ENCODE measurements at regions not wholly inside any gene's neighbourhood (a gene's known extent, or its start where the extent isn't known, plus 50 kb on each side); places are given as distances from the start of the nearest gene placed in this dataset.
"Not testable (repeated sequence)": the region's sequence is repeated elsewhere in the genome, so short reads cannot be mapped to it uniquely, and the experiment has no call there.

DNA sequence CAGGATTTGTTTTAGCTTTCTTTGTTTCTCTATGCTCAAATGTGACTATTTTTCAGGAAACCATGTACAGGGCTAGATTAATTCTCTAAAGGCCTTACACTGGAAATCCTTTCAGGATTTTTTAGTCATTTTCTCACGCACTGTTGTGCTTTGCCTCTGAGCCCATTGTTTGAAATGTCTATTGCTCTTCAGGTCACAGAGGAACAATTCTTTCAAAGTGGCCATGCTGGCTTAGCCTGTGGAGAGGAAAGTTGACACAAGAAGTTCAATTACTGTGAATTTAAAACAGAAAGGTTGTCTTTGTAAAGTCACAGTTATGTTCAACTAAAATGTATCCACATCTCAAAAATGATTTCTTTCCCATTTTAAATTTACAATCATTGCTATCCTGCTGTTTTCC lies 1071.7 kb upstream of the POT1 start:
- no peak for DNase-seq (ENCODE audit: low read depth)

- no peak for DNase-seq (ENCODE audit: low read depth)
These were observed 1055.2 kb upstream of the POT1 start for GRCh38 chr7:125984795-125985194.

DNA sequence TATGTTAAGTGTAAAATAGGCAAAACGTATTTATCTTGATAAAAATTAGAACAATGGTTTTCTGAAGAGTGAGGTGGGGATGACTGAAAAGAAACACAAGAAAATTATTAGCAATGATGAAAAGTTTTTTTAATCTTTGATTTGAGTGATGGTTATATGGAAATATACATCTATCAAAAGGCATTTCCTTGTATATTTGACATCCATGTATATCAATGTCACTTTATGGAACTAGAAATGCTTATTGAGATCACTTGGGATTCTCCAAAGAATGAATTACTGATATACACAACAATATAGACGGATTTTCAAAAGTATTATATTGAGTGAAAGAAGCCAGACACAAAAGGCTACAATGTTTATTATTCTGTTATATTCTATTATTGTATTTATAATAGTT lies 1042.0 kb upstream of the POT1 start:
- DNase-seq (ENCODE audit: low read depth): no peak

DNA sequence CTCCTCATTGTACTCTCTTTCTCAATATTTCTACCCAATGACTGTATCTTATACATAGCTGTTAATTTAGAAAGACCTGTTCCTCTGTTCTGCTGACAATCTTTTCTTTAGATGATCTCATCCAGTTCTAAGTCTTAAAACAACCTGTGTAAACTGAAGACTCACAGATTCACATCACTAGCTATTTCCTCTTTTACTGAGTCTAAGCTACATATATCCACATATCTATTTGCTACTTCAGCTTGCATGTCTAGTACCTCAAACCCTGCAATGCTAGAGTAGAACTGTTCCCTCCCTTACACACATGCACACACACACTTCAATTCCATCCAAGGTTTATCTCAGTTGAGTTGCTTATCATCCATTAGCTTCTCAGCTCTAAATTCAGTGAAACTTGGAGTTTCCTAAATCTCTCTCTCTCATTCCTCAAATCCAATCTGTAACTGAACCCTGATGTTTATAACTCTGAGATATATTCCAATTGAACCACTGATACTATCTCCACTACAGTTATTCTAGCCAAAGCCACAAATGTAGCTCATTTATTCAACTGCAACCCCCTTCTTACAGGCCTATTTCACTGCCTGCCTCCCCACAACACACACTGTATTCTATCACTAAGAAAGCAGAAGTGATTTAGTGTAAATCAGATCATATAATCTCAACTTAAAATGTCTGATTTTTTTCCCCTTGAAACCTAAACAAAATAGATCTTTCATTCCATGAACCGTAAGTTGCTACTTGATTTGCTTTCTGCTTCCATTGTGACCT lies 1036.8 kb upstream of the POT1 start:
- no peak for DNase-seq (ENCODE audit: low read depth)

- no peak for DNase-seq (ENCODE audit: low read depth)
These were observed 1005.3 kb upstream of the POT1 start for GRCh38 chr7:125934955-125935354.

DNA sequence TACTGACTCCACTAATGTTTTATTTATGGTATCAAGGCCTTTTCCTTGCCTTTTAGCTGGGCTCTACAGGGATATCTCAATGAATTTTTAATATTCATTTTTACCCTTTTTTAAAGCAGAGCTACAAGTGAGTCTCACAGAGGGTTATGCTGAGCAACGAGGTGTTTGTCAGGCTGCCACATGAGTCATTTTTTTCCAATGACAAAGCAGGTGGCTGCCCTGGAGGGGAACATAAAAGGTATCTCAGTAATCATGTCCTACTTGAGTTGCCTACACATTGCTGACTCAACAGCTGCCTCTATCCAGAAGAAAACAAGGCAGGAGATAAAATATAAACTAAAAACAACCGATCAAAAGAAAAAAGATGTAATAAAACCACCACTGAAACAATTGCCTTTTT lies 1004.9 kb upstream of the POT1 start:
- no peak for DNase-seq (ENCODE audit: low read depth)

DNA sequence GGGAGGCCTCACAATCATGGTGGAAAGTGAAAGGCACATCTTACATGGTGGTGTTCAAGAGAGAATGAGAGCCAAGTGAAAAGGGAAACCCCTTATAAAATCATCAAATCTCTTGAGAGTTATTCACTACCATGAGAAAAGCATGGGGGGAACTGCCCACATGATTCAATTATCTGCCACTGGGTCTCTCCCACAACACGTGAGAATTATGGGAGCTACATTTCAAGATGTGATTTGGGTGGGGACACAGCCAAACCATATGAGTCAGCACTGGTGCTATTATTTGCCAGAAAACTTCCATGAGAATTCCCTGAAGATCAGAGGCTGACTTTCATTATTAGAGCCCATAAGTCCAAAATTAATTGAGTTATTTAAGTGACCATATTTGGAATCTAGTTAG lies 1001.2 kb upstream of the POT1 start:
- DNase-seq (ENCODE audit: low read depth): no peak

DNA sequence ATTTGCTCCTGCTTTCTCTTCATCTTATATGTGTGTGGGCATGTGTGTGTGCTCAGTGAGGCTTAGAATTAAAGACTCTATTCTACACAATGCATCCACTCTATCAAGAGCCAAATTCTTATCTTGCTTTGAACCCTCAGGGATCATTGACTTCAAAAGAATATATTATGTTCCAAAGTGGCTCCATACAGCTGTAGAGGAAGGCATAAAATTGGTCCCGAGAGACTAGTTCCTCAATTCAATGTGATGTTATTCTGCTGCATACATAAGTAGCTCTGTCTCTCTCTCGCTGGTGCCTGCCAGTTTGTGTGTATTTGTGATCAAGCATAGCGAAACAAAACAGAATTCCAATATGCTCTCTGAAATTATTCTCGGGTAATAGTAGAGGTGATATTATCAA lies 997.9 kb upstream of the POT1 start:
- DNase-seq (ENCODE audit: low read depth): no peak

GRCh38 chr7:125926621-125927020 lies 997.0 kb upstream of the POT1 start:
- no peak for DNase-seq (ENCODE audit: low read depth)

- no peak for DNase-seq (ENCODE audit: low read depth)
These were observed 994.4 kb upstream of the POT1 start for GRCh38 chr7:125924037-125924436.

DNA sequence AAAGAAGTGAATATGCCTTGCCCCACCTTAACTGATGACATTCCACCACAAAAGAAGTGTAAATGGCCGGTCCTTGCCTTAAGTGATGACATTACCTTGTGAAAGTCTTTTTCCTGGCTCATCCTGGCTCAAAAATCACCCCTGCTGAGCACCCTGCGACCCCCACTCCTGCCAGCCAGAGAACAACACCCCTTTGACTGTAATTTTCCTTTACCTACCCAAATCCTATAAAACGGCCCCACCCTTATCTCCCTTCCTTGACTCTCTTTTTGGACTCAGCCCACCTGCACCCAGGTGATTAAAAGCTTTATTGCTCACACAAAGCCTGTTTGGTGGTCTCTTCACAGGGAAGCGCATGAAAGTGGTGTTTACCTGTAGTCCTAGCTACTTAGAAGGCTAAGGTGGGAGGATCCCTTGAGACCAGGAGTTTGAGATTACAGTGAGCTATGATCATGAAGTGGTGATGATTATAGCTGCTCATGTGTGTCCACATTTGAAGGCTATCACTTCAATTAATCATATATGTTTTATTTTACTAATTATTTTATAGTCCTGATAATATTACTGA lies 985.8 kb upstream of the POT1 start:
- not testable (repeated sequence) for DNase-seq (ENCODE audit: low read depth)

DNA sequence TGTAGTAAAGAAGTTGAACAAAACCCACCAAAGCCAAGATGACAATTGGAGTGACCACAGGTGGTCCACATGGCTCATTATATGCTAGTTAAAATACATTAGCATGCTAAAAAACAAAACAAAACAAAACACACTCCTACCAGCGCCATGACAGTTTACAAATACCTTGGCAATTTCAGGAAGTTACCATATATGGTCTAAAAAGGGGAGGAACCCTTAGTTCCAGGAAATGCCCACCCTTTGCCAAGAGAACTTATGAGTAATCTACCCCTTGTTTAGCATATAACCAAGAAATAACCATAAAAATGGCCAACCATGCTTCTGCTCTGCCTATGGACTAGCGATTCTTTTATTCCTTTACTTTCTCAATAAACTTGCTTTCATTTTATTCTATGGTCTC lies 979.1 kb upstream of the POT1 start:
- DNase-seq (ENCODE audit: low read depth): no peak

GRCh38 chr7:125899577-125899976 lies 970.0 kb upstream of the POT1 start:
- DNase-seq (ENCODE audit: low read depth): no peak

- DNase-seq (ENCODE audit: low read depth): no peak
These were observed 962.8 kb upstream of the POT1 start for GRCh38 chr7:125892434-125892833.

DNA sequence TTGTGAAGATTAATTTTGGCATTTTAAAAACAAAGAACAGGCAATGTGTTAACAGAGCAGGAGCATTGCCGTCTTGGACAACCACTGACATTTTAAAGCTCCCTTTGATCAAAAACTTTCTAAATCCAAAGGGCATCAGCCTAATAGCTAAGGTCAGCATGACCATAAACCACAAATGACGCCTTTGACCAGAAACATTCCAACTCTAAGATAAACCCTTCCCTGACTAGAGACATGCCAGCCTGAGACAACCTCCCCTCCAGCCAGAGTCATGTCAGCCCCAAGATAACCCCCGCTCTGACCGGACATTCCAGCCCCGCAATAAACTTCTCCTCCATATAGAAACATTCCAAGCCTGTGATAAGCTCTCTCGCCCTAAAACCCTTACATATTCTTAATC lies 949.4 kb upstream of the POT1 start:
- DNase-seq (ENCODE audit: low read depth): no peak

GRCh38 chr7:125878235-125878956 lies 948.8 kb upstream of the POT1 start:
- DNase-seq (ENCODE audit: low read depth): no peak

DNA sequence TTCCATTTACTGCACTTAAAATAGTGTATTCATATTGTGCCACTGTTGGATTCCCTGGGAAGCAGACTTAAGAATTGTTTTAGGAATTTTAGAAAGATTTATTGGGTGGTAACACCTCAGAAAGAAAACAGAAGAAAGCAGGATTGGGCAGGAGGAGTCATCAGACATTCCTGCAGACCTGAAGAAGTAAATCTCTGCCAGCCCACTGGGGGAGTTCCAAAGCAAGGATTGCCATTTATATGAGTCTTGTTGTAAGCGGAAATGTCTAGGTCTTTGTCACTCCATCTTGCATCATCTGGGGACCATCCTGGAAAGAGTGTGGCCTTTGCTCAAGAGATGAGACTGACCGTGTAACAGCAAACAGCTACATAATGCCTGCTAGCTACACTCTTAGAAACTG lies 947.6 kb upstream of the POT1 start:
- no peak for DNase-seq (ENCODE audit: low read depth)

DNA sequence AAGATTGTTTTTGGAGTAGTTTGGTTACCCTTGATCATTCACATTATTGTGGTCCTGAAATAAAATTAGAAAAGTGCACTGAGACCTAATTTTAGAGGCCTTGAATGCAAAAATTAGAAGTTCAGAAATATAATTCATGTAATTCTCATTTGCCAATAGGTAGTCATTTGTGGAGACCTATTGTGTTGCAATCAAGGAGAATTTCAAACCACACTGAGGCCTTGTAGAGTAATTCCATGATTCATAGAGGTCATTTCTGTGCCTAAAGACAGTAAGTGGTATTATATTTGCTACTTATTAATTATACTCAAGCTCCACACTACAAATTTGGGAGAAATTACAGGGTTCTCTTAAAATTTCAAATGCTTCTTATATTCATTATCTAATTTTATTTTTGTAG lies 946.8 kb upstream of the POT1 start:
- DNase-seq (ENCODE audit: low read depth): no peak

GRCh38 chr7:125871431-125871830 lies 941.8 kb upstream of the POT1 start:
- no peak for DNase-seq (ENCODE audit: low read depth)

- DNase-seq (ENCODE audit: low read depth): no peak
These were observed 928.0 kb upstream of the POT1 start for GRCh38 chr7:125857606-125858005.

DNA sequence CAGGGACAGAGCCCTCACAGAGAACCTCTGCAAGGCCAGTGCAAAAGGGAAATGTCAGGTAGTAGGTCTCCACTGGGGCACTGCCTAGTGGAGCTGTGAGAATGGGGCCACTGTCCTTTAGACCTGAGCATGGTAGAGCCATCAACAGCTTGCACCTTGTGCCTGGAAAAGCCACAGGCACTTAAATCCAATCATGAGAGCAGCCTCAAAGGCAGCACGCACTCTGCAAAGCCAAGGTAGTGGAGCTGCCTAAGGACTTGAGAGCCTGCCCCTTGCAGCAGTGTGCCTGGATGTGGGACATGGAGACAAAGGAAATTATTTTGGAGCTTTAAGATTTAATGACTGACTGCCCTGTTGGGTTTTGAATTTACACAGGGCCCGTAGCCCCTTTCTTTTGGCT lies 918.5 kb upstream of the POT1 start:
- no peak for DNase-seq (ENCODE audit: low read depth)

DNA sequence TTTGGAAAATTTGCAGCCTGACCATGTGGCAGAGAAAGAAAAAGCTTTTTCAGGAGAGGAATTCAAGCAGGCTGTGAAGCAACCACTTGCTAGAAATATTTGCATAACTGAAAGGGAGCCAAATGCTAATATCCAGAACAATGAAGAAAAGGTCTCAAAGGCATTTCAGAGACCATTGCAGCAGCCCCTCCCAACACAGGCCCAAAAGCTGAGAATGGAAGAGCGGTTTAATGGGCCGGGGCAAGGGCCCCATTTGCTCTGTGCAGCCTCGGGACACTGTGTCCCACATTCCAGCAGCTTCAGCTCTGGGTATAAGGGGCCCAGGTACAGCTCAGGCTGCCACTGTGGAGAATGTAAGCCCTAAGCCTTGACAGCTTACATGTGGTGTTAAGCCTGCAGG lies 918.1 kb upstream of the POT1 start:
- DNase-seq (ENCODE audit: low read depth): no peak

DNA sequence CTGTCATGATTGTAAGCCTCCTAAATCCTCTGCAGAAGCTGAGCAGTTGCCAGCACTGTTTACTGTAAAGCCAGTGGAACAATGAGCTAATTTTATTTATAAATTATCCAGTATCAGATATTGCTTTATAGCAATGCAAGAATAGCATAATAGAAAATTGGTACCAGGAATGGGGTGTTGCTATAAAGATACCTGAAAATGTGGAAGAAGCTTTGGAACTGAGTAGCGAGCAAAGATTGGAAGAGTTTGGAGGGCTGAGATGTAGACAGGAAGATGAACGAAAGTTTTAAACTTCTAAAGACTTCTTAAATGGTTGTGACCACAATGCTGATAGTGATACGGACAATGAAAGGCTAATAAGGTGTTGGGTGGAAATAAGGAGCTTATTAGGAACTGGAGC lies 917.4 kb upstream of the POT1 start:
- DNase-seq (ENCODE audit: low read depth): no peak

- no peak for DNase-seq (ENCODE audit: low read depth)
These were observed 916.1 kb upstream of the POT1 start for GRCh38 chr7:125845686-125846085.

Measured in GM04504 (cell line).